ENCODE measurements at regions not wholly inside any gene's neighbourhood (a gene's known extent, or its start where the extent isn't known, plus 50 kb on each side); places are given as distances from the start of the nearest gene placed in this dataset.
A peak's percentile ranks its signal among the peaks of the same experiment; 100 is the strongest.

DNA sequence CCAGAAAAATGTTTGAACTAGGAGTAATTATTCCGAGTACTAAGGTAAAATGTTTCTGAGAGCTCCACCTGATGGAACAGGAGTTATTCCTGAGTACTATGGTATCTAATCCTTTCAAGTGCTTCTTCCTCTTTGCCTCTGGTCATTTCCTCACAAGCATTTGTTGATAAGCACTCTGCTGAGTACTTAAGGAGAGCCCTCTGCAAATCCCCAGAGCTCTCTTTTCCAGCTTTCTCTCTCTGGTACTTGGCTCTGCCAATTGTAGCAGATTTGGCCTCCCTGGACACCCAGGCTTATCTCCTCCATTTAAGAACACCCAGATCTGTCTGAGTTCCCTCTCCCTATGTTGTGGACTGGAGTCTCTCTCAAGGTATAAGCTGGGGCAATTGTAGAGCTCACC, 457.0 kb downstream of the MN1 start:
- peaks cover 0 to 4% (median 1%) of the 10 kb centered on the region in 4 donors for H3K9me3 ChIP-seq (ENCODE audit: control insufficient read depth in 4 of 4, insufficient read depth in 3 of 4, low read length in 3 of 4)
- H3K4me1 ChIP-seq (ENCODE audit: control insufficient read depth in 5 of 5, insufficient read depth in 5 of 5, low read length in 5 of 5) = peaks cover 0 to 10% (median 0%) of the 10 kb centered on the region in 5 donors
- TF ChIP-seq, protein P1, sequence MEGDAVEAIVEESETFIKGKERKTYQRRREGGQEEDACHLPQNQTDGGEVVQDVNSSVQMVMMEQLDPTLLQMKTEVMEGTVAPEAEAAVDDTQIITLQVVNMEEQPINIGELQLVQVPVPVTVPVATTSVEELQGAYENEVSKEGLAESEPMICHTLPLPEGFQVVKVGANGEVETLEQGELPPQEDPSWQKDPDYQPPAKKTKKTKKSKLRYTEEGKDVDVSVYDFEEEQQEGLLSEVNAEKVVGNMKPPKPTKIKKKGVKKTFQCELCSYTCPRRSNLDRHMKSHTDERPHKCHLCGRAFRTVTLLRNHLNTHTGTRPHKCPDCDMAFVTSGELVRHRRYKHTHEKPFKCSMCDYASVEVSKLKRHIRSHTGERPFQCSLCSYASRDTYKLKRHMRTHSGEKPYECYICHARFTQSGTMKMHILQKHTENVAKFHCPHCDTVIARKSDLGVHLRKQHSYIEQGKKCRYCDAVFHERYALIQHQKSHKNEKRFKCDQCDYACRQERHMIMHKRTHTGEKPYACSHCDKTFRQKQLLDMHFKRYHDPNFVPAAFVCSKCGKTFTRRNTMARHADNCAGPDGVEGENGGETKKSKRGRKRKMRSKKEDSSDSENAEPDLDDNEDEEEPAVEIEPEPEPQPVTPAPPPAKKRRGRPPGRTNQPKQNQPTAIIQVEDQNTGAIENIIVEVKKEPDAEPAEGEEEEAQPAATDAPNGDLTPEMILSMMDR (IDR thresholded peaks at IDR 0.05; ENCODE audit: control extremely low read depth, extremely low read depth) = no peak
- H3K36me3 ChIP-seq (ENCODE audit: control insufficient read depth in 4 of 4, insufficient read depth in 4 of 4, low read length in 4 of 4) = no peaks in the 10 kb centered on the region
- H3K27me3 ChIP-seq (ENCODE audit: control insufficient read depth in 3 of 3, insufficient read depth in 3 of 3, low read length in 2 of 3) = no peaks in the 10 kb centered on the region
- no peak overlapping the region for H3K4me3 ChIP-seq
- 58 to 75% methylated on average over 1 of the region's 1 CpG for WGBS, 2 donors
- no peak for DNase-seq
- no peak for ATAC-seq (ENCODE audit: insufficient read depth, low FRiP score)
- no peak overlapping the region for H3K9ac ChIP-seq (ENCODE audit: insufficient read depth in 1 of 2, low read length in 2 of 2)
- no peak overlapping the region for H3K27ac ChIP-seq (ENCODE audit: low read depth in 1 of 2, low read length in 1 of 2)

DNA sequence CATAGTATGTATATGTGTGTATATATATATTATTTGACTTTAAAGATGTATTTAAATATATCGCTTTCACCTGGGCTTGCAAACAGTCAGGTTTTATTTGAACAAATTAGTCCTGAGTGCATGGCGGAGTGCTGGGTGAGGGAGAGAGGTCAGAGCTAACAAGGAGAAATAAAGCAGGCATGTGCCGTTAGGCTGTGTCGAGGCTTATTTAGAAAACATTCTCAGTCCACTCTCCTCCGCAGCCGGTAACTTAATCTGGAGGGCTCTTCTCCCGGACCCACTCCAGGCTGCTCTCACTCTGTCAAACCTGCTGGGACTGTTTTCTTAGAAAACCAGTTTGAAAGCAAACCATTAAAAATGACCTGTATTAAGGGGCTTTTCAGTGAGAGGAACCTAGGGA, 455.9 kb downstream of the MN1 start:
- Histone ChIP-seq H3K36me3 (ENCODE audit: control insufficient read depth in 4 of 4, insufficient read depth in 4 of 4, low read length in 4 of 4) (no peaks in the 10 kb centered on the region), H3K9me3 (ENCODE audit: control insufficient read depth in 4 of 4, insufficient read depth in 3 of 4, low read length in 3 of 4) (peaks cover 0 to 4% (median 1%) of the 10 kb centered on the region in 4 donors), H3K4me1 (ENCODE audit: control insufficient read depth in 5 of 5, insufficient read depth in 5 of 5, low read length in 5 of 5) (peaks cover 0 to 10% (median 0%) of the 10 kb centered on the region in 5 donors), H3K27ac (ENCODE audit: low read depth in 1 of 2, low read length in 1 of 2) (no peak overlapping the region), H3K27me3 (ENCODE audit: control insufficient read depth in 3 of 3, insufficient read depth in 3 of 3, low read length in 2 of 3) (no peaks in the 10 kb centered on the region), H3K4me3 (no peak overlapping the region), H3K9ac (ENCODE audit: insufficient read depth in 1 of 2, low read length in 2 of 2) (no peak overlapping the region)
- 66 to 79% methylated on average over 7 of the region's 7 CpGs for WGBS, 2 donors
- ATAC-seq (ENCODE audit: insufficient read depth, low FRiP score) = no peak
- peak; percentile 40 to 62 (median 54) for DNase-seq
- TF ChIP-seq, protein P1 (IDR thresholded peaks at IDR 0.05; ENCODE audit: control extremely low read depth, extremely low read depth) = no peak

GRCh38 chr22:27347951-27348350, 453.6 kb downstream of the MN1 start:
- 69 to 76% methylated on average over 5 of the region's 5 CpGs for WGBS, 2 donors
- Histone ChIP-seq H3K27me3 (ENCODE audit: control insufficient read depth in 3 of 3, insufficient read depth in 3 of 3, low read length in 2 of 3) (no peaks in the 10 kb centered on the region), H3K9ac (ENCODE audit: insufficient read depth in 1 of 2, low read length in 2 of 2) (no peak overlapping the region), H3K4me3 (no peak overlapping the region), H3K36me3 (ENCODE audit: control insufficient read depth in 4 of 4, insufficient read depth in 4 of 4, low read length in 4 of 4) (no peaks in the 10 kb centered on the region), H3K27ac (ENCODE audit: low read depth in 1 of 2, low read length in 1 of 2) (no peak overlapping the region), H3K9me3 (ENCODE audit: control insufficient read depth in 4 of 4, insufficient read depth in 3 of 4, low read length in 3 of 4) (peaks cover 0 to 4% (median 0%) of the 10 kb centered on the region in 4 donors), H3K4me1 (ENCODE audit: control insufficient read depth in 5 of 5, insufficient read depth in 5 of 5, low read length in 5 of 5) (peaks cover 0 to 10% (median 0%) of the 10 kb centered on the region in 5 donors)
- DNase-seq (no peak), ATAC-seq (ENCODE audit: insufficient read depth, low FRiP score) (no peak)
- TF ChIP-seq, protein P1 (IDR thresholded peaks at IDR 0.05; ENCODE audit: control extremely low read depth, extremely low read depth) = no peak

DNA sequence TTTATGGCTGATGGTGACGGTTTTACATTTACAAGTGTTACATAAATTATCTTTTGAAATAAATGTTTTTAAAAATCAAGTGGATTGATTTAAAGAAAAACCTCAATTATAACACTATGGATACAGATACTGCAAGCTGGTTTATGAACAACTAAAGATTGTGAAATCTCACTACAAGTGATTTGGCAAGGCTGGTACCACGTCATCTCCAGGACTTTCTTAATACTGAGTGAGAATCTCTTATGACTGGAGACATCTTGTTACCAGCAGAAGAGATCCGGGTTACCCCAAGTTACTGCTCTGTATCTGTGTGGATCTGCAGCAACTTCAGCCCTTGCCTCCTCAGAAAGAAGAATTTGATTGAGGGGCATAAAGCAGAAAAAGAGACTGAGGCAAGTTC, 452.9 kb downstream of the MN1 start:
- H3K9ac ChIP-seq (ENCODE audit: insufficient read depth in 1 of 2, low read length in 2 of 2) = no peak overlapping the region
- H3K27me3 ChIP-seq (ENCODE audit: control insufficient read depth in 3 of 3, insufficient read depth in 3 of 3, low read length in 2 of 3) = peaks cover 0 to 2% (median 0%) of the 10 kb centered on the region in 3 donors
- TF ChIP-seq, protein P1 (IDR thresholded peaks at IDR 0.05; ENCODE audit: control extremely low read depth, extremely low read depth) = no peak
- H3K36me3 ChIP-seq (ENCODE audit: control insufficient read depth in 4 of 4, insufficient read depth in 4 of 4, low read length in 4 of 4) = no peaks in the 10 kb centered on the region
- ATAC-seq (ENCODE audit: insufficient read depth, low FRiP score) = no peak
- DNase-seq = no peak
- peaks cover 0 to 4% (median 0%) of the 10 kb centered on the region in 4 donors for H3K9me3 ChIP-seq (ENCODE audit: control insufficient read depth in 4 of 4, insufficient read depth in 3 of 4, low read length in 3 of 4)
- peaks cover 0 to 10% (median 0%) of the 10 kb centered on the region in 5 donors for H3K4me1 ChIP-seq (ENCODE audit: control insufficient read depth in 5 of 5, insufficient read depth in 5 of 5, low read length in 5 of 5)
- WGBS, 2 donors = 55 to 61% methylated on average over 3 of the region's 3 CpGs
- no peak overlapping the region for H3K4me3 ChIP-seq
- no peak overlapping the region for H3K27ac ChIP-seq (ENCODE audit: low read depth in 1 of 2, low read length in 1 of 2)

Data from lung (tissue), 11 donors.